Loucy (cell line): ENCODE measurements at regions not wholly inside any gene's neighbourhood (a gene's known extent, or its start where the extent isn't known, plus 50 kb on each side); places are given as distances from the start of the nearest gene placed in this dataset.
A peak's percentile ranks its signal among the peaks of the same experiment; 100 is the strongest.

Experiments
- H2AFZ ChIP-seq: fragments of 200-600 bp; sonication (generic); 2 replicates; pipeline ENCODE4 v1.6.0; 2016; ENCODE audit warnings: antibody characterized with exemption, mild to moderate bottlenecking, low read length, moderate library complexity
- H3F3A ChIP-seq: fragments of 200-600 bp; 2 replicates; pipeline ENCODE4 v1.6.0; 2016; ENCODE audit warnings: antibody characterized with exemption, low read depth, mild to moderate bottlenecking
- H3K27me3 ChIP-seq: fragments of 200-600 bp; sonication (generic); 2 replicates; pipeline ENCODE4 v1.6.1; 2014; ENCODE audit warnings: low read length, mild to moderate bottlenecking; ENCODE audit not compliant: insufficient read depth, poor library complexity, severe bottlenecking
- H3K36me3 ChIP-seq: fragments of 200-600 bp; sonication (generic); 2 replicates; pipeline ENCODE4 v1.6.1; 2016; ENCODE audit warnings: low read length; ENCODE audit not compliant: insufficient read depth
- H3K4me1 ChIP-seq: fragments of 200-600 bp; sonication (generic); 2 replicates; pipeline ENCODE4 v1.5.1; 2014; ENCODE audit warnings: low read length, mild to moderate bottlenecking; ENCODE audit not compliant: insufficient read depth, poor library complexity, severe bottlenecking
- H3K4me2 ChIP-seq: fragments of 200-600 bp; sonication (generic); 2 replicates; pipeline ENCODE4 v1.6.0; 2014; ENCODE audit warnings: antibody characterized with exemption, low read length, low read depth, mild to moderate bottlenecking; ENCODE audit not compliant: poor library complexity, severe bottlenecking
- H3K4me3 ChIP-seq: fragments of 200-600 bp; sonication (generic); 2 replicates; pipeline ENCODE4 v1.5.1; 2014; ENCODE audit warnings: low read length, mild to moderate bottlenecking, mixed read lengths; ENCODE audit not compliant: poor library complexity, severe bottlenecking
- H3K79me2 ChIP-seq: fragments of 200-600 bp; sonication (generic); 2 replicates; pipeline ENCODE4 v1.6.1; 2014; ENCODE audit warnings: low read length; ENCODE audit not compliant: insufficient read depth
- H3K9ac ChIP-seq: fragments of 200-600 bp; sonication (generic); 2 replicates; pipeline ENCODE4 v1.6.0; 2014; ENCODE audit warnings: mild to moderate bottlenecking, low read depth, low read length, moderate library complexity; ENCODE audit not compliant: poor library complexity, severe bottlenecking
- H3K9me2 ChIP-seq: fragments of 200-600 bp; sonication (generic); replicated peaks from 2 replicates; pipeline ENCODE4 v1.6.1; 2016; ENCODE audit warnings: low read depth, low read length, mixed read lengths
- H3K9me3 ChIP-seq: fragments of 200-600 bp; sonication (generic); 2 replicates; pipeline ENCODE4 v1.6.1; 2014; ENCODE audit warnings: mild to moderate bottlenecking, antibody characterized with exemption, low read length, low read depth; ENCODE audit not compliant: insufficient read depth
- H4K20me1 ChIP-seq: fragments of 200-600 bp; sonication (generic); 2 replicates; pipeline ENCODE4 v1.6.0; 2014; ENCODE audit warnings: antibody characterized with exemption, low read length, mild to moderate bottlenecking; ENCODE audit not compliant: insufficient read depth, poor library complexity, severe bottlenecking
- CTCF ChIP-seq: fragments of 200-600 bp; sonication (generic); conservative IDR thresholded peaks from 2 replicates; pipeline ENCODE4 v1.5.1; 2014; ENCODE audit warnings: mild to moderate bottlenecking, antibody characterized with exemption, low read length
- EZH2phosphoT487 ChIP-seq: fragments of 200-600 bp; IDR thresholded peaks from 2 replicates; pipeline ENCODE4 v1.6.1; 2018; ENCODE audit warnings: antibody characterized with exemption, mild to moderate bottlenecking, moderate library complexity, borderline replicate concordance

GRCh38 chr2:181223234-181223633, 234.0 kb upstream of the ITGA4 start:
- H3K4me2 ChIP-seq: peak overlapping the region; percentile 56
- peaks cover 20% of the 10 kb centered on the region for H3K4me1 ChIP-seq
- H3K9me2 ChIP-seq: no peaks in the 10 kb centered on the region
- H3K4me3 ChIP-seq: peak overlapping the region; percentile 17
- no peak overlapping the region for H2AFZ ChIP-seq
- TF ChIP-seq EZH2phosphoT487 (no peak), CTCF (no peak)
- no peaks in the 10 kb centered on the region for H3K79me2 ChIP-seq
- no peaks in the 10 kb centered on the region for H3K9me3 ChIP-seq
- no peaks in the 10 kb centered on the region for H3K27me3 ChIP-seq
- H3F3A ChIP-seq: 0 out of 2 replicates have a peak, but pooled peaks cover 7% of the 10 kb centered on the region
- 0 out of 2 replicates have a peak, but pooled peaks cover 3% of the 10 kb centered on the region for H3K36me3 ChIP-seq
- H4K20me1 ChIP-seq: no peaks in the 10 kb centered on the region
- no peak overlapping the region for H3K9ac ChIP-seq

GRCh38 chr2:181224866-181225265, 232.3 kb upstream of the ITGA4 start:
- H3K79me2 ChIP-seq: no peaks in the 10 kb centered on the region
- no peak for TF ChIP-seq CTCF
- no peak for TF ChIP-seq EZH2phosphoT487
- H3F3A ChIP-seq: 0 out of 2 replicates have a peak, but pooled peaks cover 7% of the 10 kb centered on the region
- no peaks in the 10 kb centered on the region for H3K27me3 ChIP-seq
- H3K4me2 ChIP-seq: no peak overlapping the region
- peaks cover 20% of the 10 kb centered on the region for H3K4me1 ChIP-seq
- 0 out of 2 replicates have a peak, but pooled peaks cover 3% of the 10 kb centered on the region for H3K36me3 ChIP-seq
- H3K4me3 ChIP-seq: no peak overlapping the region
- no peaks in the 10 kb centered on the region for H3K9me3 ChIP-seq
- no peaks in the 10 kb centered on the region for H4K20me1 ChIP-seq
- H2AFZ ChIP-seq: no peak overlapping the region
- no peaks in the 10 kb centered on the region for H3K9me2 ChIP-seq
- no peak overlapping the region for H3K9ac ChIP-seq

GRCh38 chr2:181228661-181229060, 228.5 kb upstream of the ITGA4 start:
- Histone ChIP-seq H3K79me2 (no peaks in the 10 kb centered on the region), H3F3A (0 out of 2 replicates have a peak, but pooled peaks cover under 1% of the 10 kb centered on the region), H3K9ac (no peak overlapping the region), H3K4me2 (no peak overlapping the region), H3K9me2 (no peaks in the 10 kb centered on the region), H3K4me3 (no peak overlapping the region), H3K27me3 (no peaks in the 10 kb centered on the region), H3K36me3 (0 out of 2 replicates have a peak, but pooled peaks cover 3% of the 10 kb centered on the region), H3K4me1 (peaks cover 5% of the 10 kb centered on the region), H2AFZ (no peak overlapping the region), H4K20me1 (no peaks in the 10 kb centered on the region), H3K9me3 (no peaks in the 10 kb centered on the region)
- no peak for TF ChIP-seq CTCF
- TF ChIP-seq EZH2phosphoT487: no peak
